ENCODE measurements at regions not wholly inside any gene's neighbourhood (a gene's known extent, or its start where the extent isn't known, plus 50 kb on each side); places are given as distances from the start of the nearest gene placed in this dataset.

- no peak overlapping the region for H3K4me2 ChIP-seq
- WGBS (ENCODE audit: missing lambda C conversion rate), result 21% methylated on average over 17 of the region's 23 CpGs
- H3K4me1 ChIP-seq, result no peaks in the 10 kb centered on the region
- ATAC-seq (peak in 1 of 2 experiments; percentile 30; a peak in 3 of 6 replicates), DNase-seq (ENCODE audit: low read depth in 1 of 2, low spot score in 1 of 2) (no peak), FAIRE-seq (no peak)
- no peaks in the 10 kb centered on the region for H3K9me3 ChIP-seq
- no peak overlapping the region for H3K4me3 ChIP-seq
- POLR2A ChIA-PET, result no interaction called here
- no peak overlapping the region for H3K27ac ChIP-seq
- TF ChIP-seq HDAC2 (IDR thresholded peaks at IDR 0.05) (no peak), RCOR1 (IDR thresholded peaks at IDR 0.05; ENCODE audit: low read depth, low read length) (no peak), CEBPB (IDR thresholded peaks at IDR 0.05) (no peak), NR3C1 (IDR thresholded peaks at IDR 0.05) (no peak), E2F6 (IDR thresholded peaks at IDR 0.05; ENCODE audit: borderline replicate concordance, low read depth) (no peak), JUNB (IDR thresholded peaks at IDR 0.05) (no peak), MAX (IDR thresholded peaks at IDR 0.05) (no peak), RNF2 (IDR thresholded peaks at IDR 0.05; ENCODE audit: borderline replicate concordance, low read depth) (no peak), RARB (CRISPR knock-in tag; IDR thresholded peaks at IDR 0.05) (no peak), HOXA7 (CRISPR knock-in tag; IDR thresholded peaks at IDR 0.05) (no peak), REST (IDR thresholded peaks at IDR 0.05) (no peak), CHD4 (IDR thresholded peaks at IDR 0.05; ENCODE audit: borderline replicate concordance) (no peak), SMC3 (IDR thresholded peaks at IDR 0.05) (no peak), USF2 (IDR thresholded peaks at IDR 0.05) (no peak), KDM1A (IDR thresholded peaks at IDR 0.05; ENCODE audit: low read depth) (no peak), CTCF (IDR thresholded peaks at IDR 0.05) (no peak), BCL3 (IDR thresholded peaks at IDR 0.05) (no peak), EP300 (IDR thresholded peaks at IDR 0.05) (no peak), FOSL2 (IDR thresholded peaks at IDR 0.05) (no peak), FOSL2 (CRISPR knock-in tag; IDR thresholded peaks at IDR 0.05) (no peak), NFE2L2 (conservative IDR thresholded peaks at IDR 0.05; ENCODE audit: low read length) (no peak)
- CTCF ChIA-PET, result no interaction called here
Observed at GRCh38 chr7:156236181-156236889, 404.2 kb upstream of the RNF32 start.
